Upper lobe of left lung (tissue), 4 donors: ENCODE measurements at regions not wholly inside any gene's neighbourhood (a gene's known extent, or its start where the extent isn't known, plus 50 kb on each side); places are given as distances from the start of the nearest gene placed in this dataset.

Source experiments
- EP300 ChIP-seq, 4 donors: sonication (generic); formaldehyde crosslinking; IDR thresholded peaks; one replicate each; pipeline ENCODE4 v1.5.1; 2017; ENCODE audit warnings: antibody characterized with exemption in 4 of 4, control low read depth in 2 of 4
- POLR2A ChIP-seq, 4 donors: fragments of 450-650 bp; IDR thresholded peaks; one replicate each; pipeline ENCODE4 v1.5.1; 2016 to 2017; ENCODE audit warnings: antibody characterized with exemption in 4 of 4, mild to moderate bottlenecking in 2 of 4
- POLR2AphosphoS5 ChIP-seq, 2 donors: sonication (generic); formaldehyde crosslinking; IDR thresholded peaks; one replicate each; pipeline ENCODE4 v1.5.1; 2017; ENCODE audit warnings: antibody characterized with exemption in 2 of 2
- TF ChIP-seq, protein P1 (sequence below), 6 experiments: fragments of 450-650 bp in 4 of 6; fragments of 200-600 bp in 2 of 6; sonication (generic) in 2 of 6; IDR thresholded peaks; one replicate each; pipeline ENCODE4 v1.5.1; 2016 to 2019; ENCODE audit warnings: antibody characterized with exemption in 6 of 6

DNA sequence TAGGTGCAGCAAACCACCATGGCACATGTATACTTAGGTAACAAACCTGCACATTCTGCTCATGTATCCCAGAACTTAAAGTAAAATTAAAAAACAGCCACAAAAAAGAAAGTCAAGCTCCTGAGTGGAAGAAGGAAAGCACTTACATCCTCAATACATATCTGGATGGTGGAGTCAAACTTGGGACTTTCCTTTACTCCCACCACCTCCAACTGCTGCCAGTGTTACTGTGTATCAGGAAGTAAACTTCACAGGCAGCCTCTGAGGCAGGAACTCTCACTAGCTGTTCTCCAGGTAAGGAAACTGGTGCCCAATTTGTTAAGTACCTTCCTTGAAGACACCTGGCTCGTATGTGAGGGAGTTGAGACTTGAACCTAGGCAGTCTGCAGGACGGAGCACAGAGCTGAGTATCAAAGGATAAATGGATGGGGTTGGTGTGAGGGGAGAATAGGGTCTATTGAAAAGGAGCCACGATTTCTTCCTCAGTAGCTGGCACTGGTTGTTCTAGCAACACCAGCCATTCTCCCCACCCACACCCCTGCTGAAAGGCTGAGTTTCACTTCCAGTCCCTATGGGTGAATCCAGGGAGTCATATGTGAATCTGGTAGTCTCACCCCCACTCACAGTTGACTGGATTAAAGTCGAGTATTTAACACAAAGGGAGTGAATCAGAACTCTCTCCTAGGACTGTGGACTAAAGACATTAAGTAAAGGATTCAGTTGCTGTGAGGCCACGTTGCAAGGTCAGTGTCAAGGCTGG is 50.0 kb upstream of the GPR39 start:
- TF ChIP-seq, protein P1, sequence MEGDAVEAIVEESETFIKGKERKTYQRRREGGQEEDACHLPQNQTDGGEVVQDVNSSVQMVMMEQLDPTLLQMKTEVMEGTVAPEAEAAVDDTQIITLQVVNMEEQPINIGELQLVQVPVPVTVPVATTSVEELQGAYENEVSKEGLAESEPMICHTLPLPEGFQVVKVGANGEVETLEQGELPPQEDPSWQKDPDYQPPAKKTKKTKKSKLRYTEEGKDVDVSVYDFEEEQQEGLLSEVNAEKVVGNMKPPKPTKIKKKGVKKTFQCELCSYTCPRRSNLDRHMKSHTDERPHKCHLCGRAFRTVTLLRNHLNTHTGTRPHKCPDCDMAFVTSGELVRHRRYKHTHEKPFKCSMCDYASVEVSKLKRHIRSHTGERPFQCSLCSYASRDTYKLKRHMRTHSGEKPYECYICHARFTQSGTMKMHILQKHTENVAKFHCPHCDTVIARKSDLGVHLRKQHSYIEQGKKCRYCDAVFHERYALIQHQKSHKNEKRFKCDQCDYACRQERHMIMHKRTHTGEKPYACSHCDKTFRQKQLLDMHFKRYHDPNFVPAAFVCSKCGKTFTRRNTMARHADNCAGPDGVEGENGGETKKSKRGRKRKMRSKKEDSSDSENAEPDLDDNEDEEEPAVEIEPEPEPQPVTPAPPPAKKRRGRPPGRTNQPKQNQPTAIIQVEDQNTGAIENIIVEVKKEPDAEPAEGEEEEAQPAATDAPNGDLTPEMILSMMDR (IDR thresholded peaks at IDR 0.05), result no peak
- no peak for TF ChIP-seq POLR2A (IDR thresholded peaks at IDR 0.05)
- TF ChIP-seq POLR2AphosphoS5 (IDR thresholded peaks at IDR 0.05), result no peak
- no peak for TF ChIP-seq EP300 (IDR thresholded peaks at IDR 0.05)
